NCI-H69 (cell line): ENCODE measurements at regions not wholly inside any gene's neighbourhood (a gene's known extent, or its start where the extent isn't known, plus 50 kb on each side); places are given as distances from the start of the nearest gene placed in this dataset.

Experiments used
- DNase-seq: peaks from one replicate; lab custom pipeline; 2025; lab: John Stamatoyannopoulos, UW

GRCh38 chr2:41779888-41780287 lies 267.9 kb upstream of the PKDCC start:
- peak; percentile 15 for DNase-seq

DNA sequence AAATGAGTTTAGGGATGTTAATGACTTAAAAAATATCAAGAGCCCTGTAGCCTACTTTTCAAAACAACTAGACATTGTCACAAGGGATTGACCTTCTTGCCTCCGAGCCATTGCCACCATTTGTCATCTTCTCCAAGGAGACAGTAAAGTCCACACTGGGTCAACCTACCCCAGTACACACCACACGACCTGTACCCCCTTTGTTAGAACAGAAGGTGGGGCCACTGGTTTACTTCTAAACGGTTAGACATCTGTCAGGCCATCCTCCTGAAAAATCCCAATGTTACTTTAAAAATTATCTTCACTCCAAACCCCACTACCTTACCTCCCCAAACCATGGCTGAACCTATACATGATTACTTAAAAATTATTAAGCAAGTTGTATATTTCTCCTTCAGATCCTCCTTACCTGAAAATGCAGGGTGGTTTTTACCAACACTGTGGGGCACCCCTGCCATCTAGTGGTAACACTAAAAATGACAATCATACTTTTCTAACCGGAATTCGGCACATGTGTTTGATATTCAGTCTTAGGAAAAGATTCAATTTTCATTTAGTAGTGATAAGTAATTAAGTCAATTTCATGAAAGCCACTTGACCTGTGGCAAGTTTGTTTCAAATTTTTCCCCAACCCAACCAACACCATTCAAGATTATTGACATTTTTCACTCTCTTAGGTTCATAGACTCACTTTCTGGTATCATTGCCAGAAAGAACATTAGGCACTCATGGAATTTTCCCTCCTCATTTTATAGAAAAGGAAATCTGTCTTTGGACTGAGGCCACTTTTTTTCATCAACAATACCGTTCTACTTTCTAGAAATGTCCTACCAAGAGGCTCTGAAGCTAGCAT lies 265.3 kb upstream of the PKDCC start:
- peak; percentile 58 for DNase-seq

DNA sequence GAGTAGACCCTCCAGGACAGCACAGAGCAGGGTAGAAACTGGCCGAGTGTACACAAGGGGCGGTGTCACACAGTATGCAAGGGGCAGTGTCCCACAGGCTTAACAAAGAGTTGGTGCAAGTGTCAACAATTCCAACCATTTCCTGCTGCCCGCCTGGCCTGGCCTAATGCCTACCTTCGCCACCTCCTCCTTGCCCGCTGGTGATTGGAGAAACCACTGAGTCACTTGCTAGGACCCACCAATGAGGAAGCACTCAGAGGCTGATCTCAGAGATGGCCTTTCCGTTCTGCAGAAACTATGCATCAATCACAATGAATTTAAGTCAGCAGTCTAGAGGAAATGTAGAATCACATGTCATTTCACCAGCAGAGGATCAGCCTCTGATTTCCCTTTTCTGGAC lies 263.3 kb upstream of the PKDCC start:
- DNase-seq: peak; percentile 11

DNA sequence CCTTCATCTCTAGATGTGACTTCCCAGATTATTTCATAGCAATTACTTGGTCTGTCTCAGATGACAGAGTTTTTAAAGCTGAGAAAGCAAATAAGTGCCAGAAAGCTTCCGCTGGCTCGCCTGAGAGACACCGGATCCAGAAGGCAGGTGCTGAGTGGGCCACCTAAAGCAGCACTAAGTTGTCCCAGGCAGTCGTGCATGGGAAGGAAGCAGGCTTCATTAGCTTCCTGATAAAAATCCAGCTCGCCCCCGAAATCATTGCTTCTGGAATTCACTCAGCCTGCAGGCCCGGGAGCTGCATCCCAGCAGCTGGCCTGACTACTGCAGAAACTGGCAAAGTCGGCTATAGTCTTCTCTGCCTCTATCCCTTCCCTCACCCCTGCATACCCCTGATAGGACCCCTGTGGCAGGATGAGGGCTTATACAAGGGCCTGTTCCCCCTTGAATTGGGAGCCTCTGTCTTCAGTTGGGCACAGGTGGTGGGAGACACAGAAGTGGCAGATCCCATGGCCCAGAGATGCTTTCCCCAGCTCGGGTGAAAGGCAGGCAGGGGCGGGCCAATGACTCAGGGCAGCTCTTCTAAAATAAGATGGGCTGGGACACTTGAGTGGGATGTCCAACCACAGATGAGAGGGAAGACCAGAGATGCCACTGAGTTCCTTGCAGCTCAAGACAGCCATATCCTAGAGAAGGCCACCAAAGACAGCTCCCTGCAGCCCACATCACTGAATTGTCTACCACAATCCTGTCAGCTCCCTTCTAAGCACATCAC lies 262.4 kb upstream of the PKDCC start:
- no peak for DNase-seq

- DNase-seq: no peak
Observed at GRCh38 chr2:41791523-41791922, 256.3 kb upstream of the PKDCC start.

- no peak for DNase-seq
Observed at GRCh38 chr2:41803361-41803760, 244.5 kb upstream of the PKDCC start.

DNA sequence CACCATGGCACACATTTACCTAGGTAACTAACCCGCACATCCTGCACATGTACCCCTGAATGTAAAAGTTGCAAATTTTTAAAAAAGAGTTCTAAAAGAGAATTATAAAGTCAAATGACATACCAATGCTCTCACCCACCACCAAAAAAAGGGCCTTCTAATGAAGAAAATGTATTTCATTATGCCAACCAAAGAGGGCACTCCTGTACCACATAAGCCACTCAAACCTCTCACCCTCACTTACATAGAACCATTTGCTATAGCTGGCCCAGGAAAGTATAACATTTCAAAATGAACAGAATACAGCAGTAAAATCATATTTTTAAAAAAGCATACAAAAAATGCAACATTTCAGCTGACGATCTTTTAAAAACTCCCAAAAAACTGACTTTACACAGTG lies 241.5 kb upstream of the PKDCC start:
- peak; percentile 3 for DNase-seq

DNA sequence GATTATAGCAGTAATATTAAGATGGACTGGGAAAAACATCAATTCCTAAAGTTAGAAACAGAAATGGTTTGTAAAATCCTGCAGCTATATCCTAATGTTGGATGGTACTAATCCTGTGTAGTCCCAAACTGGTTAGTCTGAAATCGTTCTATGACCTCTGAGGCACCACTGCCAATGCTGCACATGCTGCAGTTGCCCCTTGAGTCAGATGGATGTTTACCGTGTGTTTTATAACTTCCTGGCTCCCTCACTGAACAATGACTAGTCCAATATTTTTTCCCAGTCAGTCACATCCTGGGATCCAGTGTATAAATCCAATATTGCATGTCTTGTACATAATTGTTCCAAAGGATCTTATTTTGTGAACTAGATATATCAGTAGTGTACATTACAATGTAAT lies 226.7 kb upstream of the PKDCC start:
- no peak for DNase-seq

GRCh38 chr2:41826921-41827320 lies 220.9 kb upstream of the PKDCC start:
- DNase-seq: no peak

GRCh38 chr2:41827354-41827971 lies 220.4 kb upstream of the PKDCC start:
- no peak for DNase-seq

DNA sequence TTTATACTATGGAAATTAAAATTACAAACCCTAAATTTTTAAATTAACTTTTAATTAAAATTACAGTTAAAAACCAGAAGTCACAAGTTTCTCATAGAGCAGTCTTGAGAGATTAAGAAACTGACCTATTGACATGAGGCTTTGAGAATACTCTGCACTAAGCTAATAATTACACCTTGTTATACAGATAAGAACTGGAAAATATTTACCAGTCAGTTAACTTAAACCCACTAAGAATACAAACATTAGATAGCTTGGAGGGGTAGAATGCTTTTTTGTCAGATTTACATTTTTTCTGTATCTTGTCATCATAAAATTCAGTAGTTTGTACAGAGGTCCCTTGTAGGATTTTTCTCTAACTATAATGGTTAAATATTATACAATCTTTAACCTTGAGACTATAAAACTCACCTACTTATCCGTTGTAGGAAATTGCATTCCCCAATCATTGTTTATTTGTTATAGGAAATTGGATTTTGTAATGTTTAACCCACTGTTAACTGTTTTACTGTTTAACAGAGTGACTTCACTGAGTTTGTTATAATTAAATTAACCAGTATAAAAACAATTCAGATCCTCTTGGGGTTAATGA lies 219.7 kb upstream of the PKDCC start:
- DNase-seq: no peak

DNA sequence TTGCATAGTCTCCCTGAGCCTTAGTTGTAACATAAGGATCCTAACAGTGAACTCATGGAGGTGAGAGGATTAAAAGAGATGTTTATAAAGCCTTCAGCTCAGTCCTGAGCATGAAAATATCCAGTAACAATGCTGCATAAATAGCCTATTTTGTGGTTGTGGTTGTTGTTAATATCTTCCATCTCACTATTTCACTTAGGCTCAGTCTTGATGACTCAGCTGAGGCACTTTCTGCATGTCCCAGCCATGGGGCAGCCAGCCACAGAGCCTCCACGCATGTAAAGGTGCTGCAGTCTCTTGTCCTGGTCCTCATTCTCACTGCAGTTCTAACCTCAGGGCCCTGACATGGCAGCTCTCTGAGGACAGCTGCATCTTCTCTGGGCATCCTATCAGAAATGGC lies 218.8 kb upstream of the PKDCC start:
- no peak for DNase-seq

DNA sequence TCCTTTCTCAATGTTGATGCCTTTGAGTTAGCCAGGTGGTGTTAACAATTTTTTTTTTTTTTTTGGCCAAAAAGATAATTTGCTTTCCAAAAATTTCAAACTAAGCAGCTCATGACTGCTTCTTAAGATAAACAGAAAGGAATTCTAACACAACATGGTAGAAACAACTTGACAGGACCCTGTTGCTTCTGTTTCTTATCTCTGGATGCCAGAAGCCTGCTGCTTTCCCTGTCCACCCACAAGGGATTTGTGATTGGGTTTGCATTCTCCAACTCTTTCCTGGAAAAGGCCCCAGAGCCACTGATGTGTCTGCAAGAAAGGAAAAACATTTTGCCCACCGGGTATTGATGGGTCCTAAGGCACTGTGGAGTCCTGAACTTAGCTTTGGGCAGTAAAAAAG lies 217.2 kb upstream of the PKDCC start:
- DNase-seq: no peak

DNA sequence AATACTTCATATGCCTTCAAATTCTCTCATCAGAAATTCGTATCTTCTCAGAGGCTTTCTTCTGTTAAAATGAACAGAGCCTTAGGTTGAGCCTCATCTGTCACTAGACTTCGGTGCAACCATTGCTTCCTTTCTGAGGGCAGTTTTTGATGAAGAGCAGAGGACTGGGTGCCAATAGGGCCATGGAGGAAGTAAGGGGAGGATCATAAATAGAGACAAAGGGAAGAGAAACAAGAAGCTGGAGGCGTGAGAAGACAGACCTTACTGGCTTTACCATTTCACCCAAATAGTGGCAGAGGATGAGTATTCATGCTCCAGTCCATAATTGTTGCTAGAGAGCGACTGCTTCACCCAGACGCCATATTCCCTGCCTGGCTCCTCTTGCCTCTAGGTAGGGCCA lies 215.6 kb upstream of the PKDCC start:
- DNase-seq: no peak

- DNase-seq: peak; percentile 5
Observed at GRCh38 chr2:41835401-41835800, 212.4 kb upstream of the PKDCC start.

DNA sequence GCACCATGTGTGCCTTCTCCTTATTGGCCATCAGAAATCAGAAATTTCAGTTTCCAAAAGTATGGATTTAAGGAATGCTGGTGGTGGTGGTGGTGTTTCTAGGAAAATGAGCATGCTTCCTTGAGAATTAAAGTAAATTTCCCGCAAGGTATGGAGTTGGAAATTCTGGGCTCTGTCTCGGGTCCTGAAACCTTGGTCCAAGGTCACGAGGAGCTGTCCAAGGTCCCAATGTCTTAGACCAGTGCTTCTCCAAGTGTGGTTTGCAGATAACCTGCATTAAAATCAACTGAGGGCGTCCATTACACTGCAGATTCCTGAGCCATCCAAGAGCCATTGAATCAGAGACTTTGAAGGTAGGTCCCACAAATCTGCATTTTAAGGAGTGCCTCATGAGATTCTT lies 210.9 kb upstream of the PKDCC start:
- no peak for DNase-seq

GRCh38 chr2:41837610-41838009 lies 210.2 kb upstream of the PKDCC start:
- DNase-seq: no peak

GRCh38 chr2:41840702-41841551 lies 206.9 kb upstream of the PKDCC start:
- peak; percentile 96 for DNase-seq

GRCh38 chr2:41846962-41847361 lies 200.9 kb upstream of the PKDCC start:
- no peak for DNase-seq

DNA sequence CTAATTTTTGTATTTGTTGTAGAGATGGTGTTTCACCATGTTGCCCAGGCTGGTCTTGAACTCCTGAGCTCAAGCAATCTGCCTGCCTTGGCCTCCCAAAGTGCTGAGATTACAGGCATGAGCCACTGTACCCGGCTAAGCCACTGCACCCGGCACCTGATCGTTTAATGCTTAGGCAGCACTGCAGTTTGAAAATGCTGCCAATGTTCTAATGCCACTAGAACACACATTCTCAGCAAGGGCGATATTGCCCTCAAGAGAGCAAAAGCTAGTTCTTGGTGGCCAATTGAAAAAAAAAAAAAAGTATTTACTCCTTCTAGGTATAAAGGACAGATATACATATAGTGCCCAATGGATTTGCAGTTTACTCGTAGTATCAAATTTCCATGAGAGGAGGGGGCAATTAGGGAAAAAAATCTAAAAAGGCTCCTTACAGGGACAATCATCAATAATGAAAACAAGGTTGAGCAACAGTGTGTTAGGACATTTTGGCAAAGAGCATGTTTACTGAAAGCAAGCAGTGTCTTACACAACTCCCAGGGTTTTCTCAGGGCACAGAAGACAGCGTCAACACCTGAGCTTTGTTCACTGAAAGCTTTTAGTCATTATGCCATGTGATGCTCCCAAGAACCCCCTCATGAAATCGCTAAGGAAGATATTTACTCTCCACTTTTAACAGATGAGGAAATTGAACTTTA lies 199.9 kb upstream of the PKDCC start:
- DNase-seq: peak; percentile 11

DNA sequence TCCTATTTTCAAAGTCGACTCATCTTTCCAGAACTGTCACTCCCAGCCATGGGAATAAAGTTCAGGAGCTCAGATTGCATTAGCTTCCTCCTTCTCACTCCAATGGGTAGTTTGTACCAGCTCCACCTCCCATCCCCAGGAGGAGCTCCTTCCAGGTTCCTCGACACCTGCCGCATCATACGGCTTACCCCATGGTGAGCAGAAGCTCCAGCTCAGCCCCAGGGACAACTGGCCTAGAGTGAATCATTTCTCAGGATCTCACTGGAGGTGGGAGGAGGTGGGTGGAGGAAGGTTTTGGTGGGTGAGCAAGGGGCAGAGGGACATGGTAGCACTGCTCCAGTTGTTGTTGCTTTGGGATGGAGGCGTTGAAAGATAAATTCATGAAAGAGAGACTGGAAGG lies 196.3 kb upstream of the PKDCC start:
- DNase-seq: no peak
